Activated CD8-positive, alpha-beta memory T cell treated with anti-CD3 and anti-CD28 coated beads for 4 hours (primary cell): ENCODE measurements at regions not wholly inside any gene's neighbourhood (a gene's known extent, or its start where the extent isn't known, plus 50 kb on each side); places are given as distances from the start of the nearest gene placed in this dataset.
"Not testable (repeated sequence)": the region's sequence is repeated elsewhere in the genome, so short reads cannot be mapped to it uniquely, and the experiment has no call there.

Source experiments
- DNase-seq, 2 donors: peaks; one replicate each; pipeline ENCODE4 v3.0.0-alpha.2; 2020; ENCODE audit warnings: low read depth in 2 of 2

- no peak for DNase-seq
Observed at GRCh38 chr17:14552306-14552705, 251.4 kb downstream of the HS3ST3B1 start.

GRCh38 chr17:14547556-14547955 is 246.7 kb downstream of the HS3ST3B1 start:
- no peak for DNase-seq

GRCh38 chr17:14547016-14547415 is 246.1 kb downstream of the HS3ST3B1 start:
- no peak for DNase-seq

DNA sequence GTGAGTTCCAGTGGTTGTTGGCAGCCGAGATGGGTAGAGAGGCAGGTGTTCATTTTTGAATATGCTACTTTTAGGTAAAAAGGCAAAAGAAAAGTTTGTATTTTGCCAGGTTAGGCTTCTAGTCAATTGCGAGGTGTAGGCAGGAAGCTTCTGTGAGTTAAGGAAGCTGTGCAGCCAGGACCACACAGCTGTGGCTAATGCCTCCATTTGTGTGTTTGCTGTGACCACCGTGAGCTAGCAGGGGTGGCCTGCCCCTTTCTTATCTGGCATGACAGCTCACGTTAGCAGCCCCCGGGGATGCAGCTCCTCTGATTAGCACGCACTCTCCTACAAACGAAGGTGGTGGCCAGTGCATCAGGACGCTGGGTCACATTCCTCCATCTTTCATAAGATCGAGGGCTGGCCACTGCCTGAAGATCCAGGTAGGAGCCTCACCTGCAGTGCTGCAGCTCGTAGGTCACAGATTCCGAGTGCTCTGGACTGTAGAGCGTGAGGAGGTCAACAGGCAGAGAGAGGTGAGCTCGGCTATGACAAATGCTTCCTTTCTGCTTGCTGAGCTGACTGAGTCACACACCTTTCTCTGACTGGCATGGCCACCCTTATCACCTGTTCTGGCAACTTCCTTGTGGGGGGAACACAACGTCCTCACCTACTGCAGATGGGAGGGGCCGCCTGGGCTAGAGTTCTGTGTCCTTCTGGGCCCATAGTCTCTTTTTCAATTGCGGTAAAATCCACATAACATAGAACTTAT is 244.4 kb downstream of the HS3ST3B1 start:
- DNase-seq: no peak

DNA sequence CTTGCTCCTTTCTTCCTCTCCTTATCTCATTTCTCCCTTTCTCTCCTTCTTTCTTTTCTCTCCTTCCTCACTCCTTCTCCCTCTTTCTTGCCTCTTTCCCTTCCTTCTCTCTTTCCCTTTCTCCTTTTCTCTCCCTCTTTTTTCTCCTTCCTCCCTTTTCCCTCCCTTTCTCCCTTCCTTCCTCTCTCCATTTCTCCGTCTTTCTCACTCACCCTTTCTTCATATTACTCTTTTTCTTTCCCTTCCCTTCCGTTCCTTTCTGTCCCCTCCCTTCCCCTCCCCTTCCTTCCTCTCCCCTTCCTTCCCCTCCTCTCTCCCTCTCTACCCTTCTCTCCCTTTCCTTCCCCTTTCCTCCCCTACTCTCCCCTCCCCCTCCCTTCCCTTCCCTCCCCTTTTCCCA is 240.8 kb downstream of the HS3ST3B1 start:
- DNase-seq: no peak

- DNase-seq: no peak
Observed at GRCh38 chr17:14539801-14540200, 238.9 kb downstream of the HS3ST3B1 start.

DNA sequence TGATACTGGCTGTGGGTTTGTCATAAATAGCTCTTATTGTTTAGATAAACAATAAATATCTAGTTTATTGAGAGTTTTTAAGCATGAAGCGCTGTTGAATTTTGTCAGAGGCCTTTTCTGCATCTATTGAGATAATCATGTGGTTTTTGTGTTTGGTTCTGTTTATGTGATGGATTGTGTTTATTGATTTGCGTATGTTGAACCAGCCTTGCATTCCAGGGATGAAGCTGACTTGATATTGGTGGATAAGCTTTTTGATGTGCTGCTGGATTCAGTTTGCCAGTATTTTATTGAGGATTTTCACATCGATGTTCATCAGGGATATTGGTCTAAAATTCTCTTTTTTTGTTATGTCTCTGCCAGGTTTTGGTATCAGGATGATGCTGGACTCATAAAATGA is 231.4 kb downstream of the HS3ST3B1 start:
- not testable (repeated sequence) for DNase-seq

DNA sequence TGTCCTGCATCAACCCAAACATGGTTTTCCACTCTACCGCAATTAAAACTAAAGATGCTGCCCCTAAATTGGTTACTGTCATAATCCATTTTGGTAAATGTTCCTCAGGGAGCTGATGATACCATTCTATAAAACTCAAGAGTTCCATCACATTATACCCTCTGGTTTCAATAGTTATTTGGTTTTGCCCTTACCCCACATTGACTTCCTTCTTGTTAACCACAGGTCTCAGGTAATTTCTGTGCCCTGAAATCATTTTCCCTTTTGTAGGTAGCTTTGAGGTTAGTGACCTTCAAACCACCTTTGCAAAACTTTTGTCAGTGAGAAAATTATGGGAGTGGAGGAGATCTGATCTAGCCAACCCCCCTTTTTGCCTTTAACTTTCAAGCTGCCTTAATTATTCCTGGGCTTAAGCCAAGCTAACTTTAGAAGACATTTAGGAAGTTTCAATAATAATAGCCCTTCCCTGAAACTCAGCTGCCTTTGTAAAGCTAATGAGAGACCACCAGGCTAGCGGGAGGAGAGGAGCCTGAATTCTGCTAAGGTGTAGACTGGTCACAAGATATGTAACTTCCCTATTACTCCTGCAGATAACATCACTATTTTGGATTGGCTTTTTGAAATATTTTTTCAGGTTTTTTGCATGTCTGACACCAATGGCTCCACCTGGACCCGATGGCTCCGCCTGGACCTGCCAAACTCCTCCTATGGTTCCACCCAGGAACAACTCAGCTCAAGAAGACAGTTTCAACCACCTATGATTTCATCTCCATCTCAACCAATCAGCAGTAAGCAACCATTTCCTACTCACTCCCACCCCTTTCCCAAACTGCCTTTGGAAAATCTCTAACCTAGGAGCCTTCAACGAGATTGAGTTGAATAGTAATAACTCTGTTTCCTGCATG is 224.9 kb downstream of the HS3ST3B1 start:
- no peak for DNase-seq

GRCh38 chr17:14522795-14523387 is 222.0 kb downstream of the HS3ST3B1 start:
- no peak for DNase-seq

DNA sequence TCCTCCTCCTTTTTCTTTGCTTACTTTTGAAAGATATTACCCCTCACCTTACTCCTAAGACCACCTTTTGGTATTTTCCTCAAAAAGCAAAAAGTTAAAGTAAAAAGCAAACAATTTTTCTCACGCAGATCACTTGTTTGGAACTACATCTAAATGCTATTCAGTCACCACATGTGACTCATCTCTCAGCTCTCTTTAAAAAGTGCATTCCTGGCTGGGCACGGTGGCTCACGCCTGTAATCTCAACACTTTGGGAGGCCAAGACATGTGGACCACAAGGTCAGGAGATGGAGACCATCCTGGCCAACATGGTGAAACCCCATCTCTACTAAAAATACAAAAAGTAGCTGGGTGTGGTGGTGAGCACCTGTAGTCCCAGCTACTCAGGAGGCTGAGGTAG is 218.0 kb downstream of the HS3ST3B1 start:
- not testable (repeated sequence) for DNase-seq

- DNase-seq: no peak
Observed at GRCh38 chr17:14514973-14515372, 214.1 kb downstream of the HS3ST3B1 start.

- no peak for DNase-seq
Observed at GRCh38 chr17:14513835-14514234, 213.0 kb downstream of the HS3ST3B1 start.

DNA sequence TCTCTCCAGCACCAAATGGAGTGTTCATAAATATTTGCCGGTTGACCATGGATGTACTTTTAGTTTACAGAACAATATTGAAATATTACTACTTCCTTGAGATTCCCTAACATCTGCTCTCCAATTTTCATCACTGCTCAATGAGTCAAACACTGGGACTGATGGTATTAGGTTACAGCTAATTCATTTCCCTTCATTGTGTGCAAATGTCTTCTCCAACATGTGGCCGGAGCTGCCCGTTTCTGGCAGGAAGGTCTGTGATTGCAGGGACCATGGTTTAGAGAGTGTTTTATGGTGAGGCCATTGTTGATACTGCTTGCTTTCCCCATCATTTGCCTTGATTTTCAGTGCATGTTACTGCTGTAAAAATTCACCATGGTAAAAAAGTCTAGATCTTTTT is 209.3 kb downstream of the HS3ST3B1 start:
- DNase-seq: no peak

DNA sequence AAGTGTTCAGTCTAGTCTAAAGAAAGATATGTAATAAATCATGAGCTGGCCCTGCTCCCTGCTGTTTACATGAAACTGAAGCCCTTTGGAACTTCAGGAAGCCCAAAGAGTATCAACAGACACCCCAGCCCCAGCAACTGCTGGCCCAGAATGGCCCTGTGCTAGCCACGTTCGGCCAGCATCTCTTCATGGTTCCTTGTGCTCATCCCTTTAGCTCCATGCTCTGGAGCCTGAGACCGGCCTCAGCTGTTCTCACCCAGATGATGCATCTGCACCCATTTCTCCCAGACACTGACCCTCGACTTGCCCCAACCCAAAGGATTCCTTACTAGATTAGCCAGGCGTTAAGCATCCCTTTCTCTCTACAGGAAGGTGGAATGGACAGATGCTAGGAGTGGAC is 207.3 kb downstream of the HS3ST3B1 start:
- no peak for DNase-seq

GRCh38 chr17:14506364-14506763 is 205.5 kb downstream of the HS3ST3B1 start:
- DNase-seq: no peak

- DNase-seq: no peak
Observed at GRCh38 chr17:14505606-14506005, 204.7 kb downstream of the HS3ST3B1 start.

DNA sequence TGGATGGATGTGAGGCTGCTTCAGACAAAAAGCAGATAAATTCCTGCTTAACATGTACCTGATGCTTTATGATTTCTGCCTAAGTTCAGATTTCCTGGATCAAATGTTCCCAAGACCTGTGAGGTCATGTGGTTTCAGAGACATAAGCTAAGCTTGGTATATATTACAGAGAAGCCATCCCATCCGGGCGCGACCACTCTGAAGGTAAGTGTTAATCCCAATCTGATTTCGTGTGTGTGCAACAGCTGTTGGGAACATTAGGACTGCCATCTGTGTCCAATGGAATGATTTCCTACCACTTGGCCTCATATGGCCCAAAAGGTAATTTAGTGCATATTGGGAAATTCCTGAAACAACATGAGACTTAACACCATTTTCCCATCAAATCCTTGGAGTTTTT is 199.1 kb downstream of the HS3ST3B1 start:
- no peak for DNase-seq

GRCh38 chr17:14498812-14499211 is 197.9 kb downstream of the HS3ST3B1 start:
- no peak for DNase-seq

- no peak for DNase-seq
Observed at GRCh38 chr17:14494161-14494560, 193.3 kb downstream of the HS3ST3B1 start.

DNA sequence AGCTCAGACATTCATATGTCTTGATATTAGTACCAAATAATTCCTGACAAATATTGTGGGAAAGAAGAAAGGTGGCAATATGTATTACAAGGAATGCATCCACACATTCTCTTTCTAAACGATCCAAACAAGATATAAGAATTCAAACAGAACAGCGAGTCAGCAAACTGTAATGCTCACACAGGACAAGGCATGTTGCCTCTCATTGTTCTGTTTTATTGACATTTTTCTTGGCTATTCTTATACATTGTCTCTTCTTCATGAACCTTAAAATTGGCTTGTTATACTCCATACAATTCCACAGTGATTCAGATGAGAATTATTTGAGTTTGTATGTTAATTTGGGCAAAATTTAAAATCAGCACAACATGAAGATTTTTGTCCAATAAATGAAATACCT is 189.1 kb downstream of the HS3ST3B1 start:
- no peak for DNase-seq

DNA sequence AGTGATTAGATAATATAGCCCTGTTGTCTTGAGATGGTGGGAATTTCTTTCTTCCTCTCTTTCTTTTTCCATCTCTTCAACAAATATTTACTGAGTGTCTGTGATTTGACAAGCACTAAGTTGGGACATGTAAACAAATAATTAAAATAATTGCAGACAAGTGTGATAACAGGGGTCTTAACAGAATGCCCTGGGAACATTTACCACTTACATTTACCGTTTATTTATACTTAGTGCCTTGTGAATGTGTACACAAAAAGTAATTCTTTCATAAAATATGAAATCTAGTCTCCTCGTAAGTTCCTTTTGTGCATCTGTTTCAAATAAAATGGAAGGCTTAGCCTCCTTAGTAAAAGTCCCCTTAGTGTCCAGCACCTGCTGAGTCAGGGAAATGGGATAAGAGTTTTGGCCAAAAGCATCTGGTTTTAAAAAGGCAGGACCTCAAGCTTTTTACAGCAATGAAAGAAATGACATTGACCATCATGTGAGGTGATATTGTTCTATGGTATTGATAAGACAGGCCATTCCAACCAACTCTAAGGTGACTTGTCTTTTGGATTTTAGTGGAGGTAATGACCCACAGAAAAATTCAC is 188.2 kb downstream of the HS3ST3B1 start:
- DNase-seq: no peak

GRCh38 chr17:14487068-14487467 is 186.2 kb downstream of the HS3ST3B1 start:
- no peak for DNase-seq
